ENCODE measurements at regions not wholly inside any gene's neighbourhood (a gene's known extent, or its start where the extent isn't known, plus 50 kb on each side); places are given as distances from the start of the nearest gene placed in this dataset.
A peak's percentile ranks its signal among the peaks of the same experiment; 100 is the strongest.

DNA sequence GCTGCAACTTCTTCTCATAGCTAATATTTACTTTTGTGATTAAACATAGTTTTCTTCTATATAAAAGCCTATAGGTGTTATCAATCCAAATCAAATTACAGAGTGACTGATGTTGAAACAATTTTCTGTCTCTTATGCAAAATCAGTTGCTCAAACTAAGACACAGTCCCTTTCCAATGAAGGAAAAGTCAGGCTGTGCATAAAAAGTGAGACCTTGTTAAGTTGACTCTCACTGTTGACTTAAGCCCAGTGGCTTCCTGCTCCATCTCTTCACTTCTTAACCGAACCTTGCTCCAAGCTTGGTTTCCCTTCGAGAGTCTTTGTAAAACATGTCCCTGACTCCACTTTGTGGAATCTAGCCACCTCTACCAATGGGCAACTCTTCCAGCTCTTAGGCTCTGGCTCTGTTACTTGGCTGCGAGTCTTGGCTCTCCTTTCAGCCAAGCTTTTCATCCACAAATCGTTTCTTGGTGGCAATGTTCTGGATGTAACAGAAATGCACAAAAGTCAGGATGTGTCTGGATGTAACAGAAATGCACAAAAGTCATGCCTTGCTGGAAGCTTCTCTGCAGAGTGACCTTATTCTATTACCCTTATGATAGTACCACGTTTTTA lies 118.9 kb downstream of the LIG4 start:
- Mint-ChIP-seq H3K27me3 (ENCODE audit: low read depth) (peaks cover 16% of the 10 kb centered on the region), H3K36me3 (ENCODE audit: low read depth) (no peaks in the 10 kb centered on the region)

DNA sequence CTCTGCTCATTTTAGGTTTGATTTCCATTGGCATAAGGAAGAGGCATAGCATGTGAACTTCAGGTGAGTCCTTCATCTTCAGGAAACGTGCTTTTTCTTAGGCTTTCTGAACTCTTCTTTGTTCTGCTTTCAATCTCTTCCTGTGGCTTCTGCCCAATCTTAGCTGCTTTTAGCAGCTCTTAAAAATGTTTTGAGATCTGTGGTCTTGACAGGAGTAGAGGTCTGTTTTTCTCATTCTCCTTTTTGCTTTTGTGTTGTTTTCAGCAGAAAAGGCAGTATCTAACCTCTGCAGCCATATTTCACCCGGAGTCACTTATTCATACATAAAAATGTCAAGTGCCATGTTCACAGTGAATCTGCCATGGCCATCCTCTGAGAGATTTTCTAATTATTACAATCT lies 120.3 kb downstream of the LIG4 start:
- no peaks in the 10 kb centered on the region for H3K4me1 Mint-ChIP-seq (ENCODE audit: low read depth)
- DNase-seq (ENCODE audit: low spot score), result no peak

More for the DNA sequence above, 118.9 kb downstream of the LIG4 start:
- H3K4me1 Mint-ChIP-seq (ENCODE audit: low read depth), result no peaks in the 10 kb centered on the region
- H3K27ac Mint-ChIP-seq (ENCODE audit: unreplicated experiment), result no peak overlapping the region
- no peak for DNase-seq (ENCODE audit: low spot score)
- no peaks in the 10 kb centered on the region for H3K9me3 Mint-ChIP-seq (ENCODE audit: low read depth)
- TF ChIP-seq, protein P1, sequence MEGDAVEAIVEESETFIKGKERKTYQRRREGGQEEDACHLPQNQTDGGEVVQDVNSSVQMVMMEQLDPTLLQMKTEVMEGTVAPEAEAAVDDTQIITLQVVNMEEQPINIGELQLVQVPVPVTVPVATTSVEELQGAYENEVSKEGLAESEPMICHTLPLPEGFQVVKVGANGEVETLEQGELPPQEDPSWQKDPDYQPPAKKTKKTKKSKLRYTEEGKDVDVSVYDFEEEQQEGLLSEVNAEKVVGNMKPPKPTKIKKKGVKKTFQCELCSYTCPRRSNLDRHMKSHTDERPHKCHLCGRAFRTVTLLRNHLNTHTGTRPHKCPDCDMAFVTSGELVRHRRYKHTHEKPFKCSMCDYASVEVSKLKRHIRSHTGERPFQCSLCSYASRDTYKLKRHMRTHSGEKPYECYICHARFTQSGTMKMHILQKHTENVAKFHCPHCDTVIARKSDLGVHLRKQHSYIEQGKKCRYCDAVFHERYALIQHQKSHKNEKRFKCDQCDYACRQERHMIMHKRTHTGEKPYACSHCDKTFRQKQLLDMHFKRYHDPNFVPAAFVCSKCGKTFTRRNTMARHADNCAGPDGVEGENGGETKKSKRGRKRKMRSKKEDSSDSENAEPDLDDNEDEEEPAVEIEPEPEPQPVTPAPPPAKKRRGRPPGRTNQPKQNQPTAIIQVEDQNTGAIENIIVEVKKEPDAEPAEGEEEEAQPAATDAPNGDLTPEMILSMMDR (IDR thresholded peaks at IDR 0.05), result no peak
- H3K4me3 Mint-ChIP-seq (ENCODE audit: unreplicated experiment), result no peak overlapping the region

DNA sequence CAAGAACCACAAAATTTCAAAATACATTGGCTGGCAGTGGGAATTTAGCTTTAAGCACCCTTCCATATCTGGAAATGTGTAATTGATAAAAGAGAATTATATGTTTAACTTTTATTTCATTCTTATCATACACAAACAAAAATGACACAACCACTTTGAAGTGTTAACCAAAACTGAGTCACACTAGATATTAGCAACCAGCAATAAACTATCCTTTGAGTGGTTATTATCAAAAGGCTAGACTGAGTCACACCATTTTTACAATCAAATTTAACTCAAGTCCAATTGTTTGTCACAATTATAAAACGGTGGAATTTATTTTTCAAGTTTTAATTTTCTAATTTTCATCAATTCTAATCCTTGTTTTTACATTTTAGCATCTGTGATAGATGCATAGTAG lies 121.7 kb downstream of the LIG4 start:
- Mint-ChIP-seq H3K36me3 (ENCODE audit: low read depth) (no peaks in the 10 kb centered on the region), H3K9me3 (ENCODE audit: low read depth) (no peaks in the 10 kb centered on the region), H3K4me1 (ENCODE audit: low read depth) (no peaks in the 10 kb centered on the region), H3K27me3 (ENCODE audit: low read depth) (peaks cover 26% of the 10 kb centered on the region), H3K4me3 (ENCODE audit: unreplicated experiment) (no peak overlapping the region), H3K27ac (ENCODE audit: unreplicated experiment) (no peak overlapping the region)
- no peak for DNase-seq (ENCODE audit: low spot score)
- TF ChIP-seq, protein P1 (IDR thresholded peaks at IDR 0.05), result no peak

More for the DNA sequence above, 120.3 kb downstream of the LIG4 start:
- TF ChIP-seq, protein P1 (IDR thresholded peaks at IDR 0.05), result no peak
- H3K36me3 Mint-ChIP-seq (ENCODE audit: low read depth), result no peaks in the 10 kb centered on the region
- H3K27me3 Mint-ChIP-seq (ENCODE audit: low read depth), result peaks cover 21% of the 10 kb centered on the region
- H3K4me3 Mint-ChIP-seq (ENCODE audit: unreplicated experiment), result no peak overlapping the region
- H3K27ac Mint-ChIP-seq (ENCODE audit: unreplicated experiment), result no peak overlapping the region
- H3K9me3 Mint-ChIP-seq (ENCODE audit: low read depth), result no peaks in the 10 kb centered on the region

DNA sequence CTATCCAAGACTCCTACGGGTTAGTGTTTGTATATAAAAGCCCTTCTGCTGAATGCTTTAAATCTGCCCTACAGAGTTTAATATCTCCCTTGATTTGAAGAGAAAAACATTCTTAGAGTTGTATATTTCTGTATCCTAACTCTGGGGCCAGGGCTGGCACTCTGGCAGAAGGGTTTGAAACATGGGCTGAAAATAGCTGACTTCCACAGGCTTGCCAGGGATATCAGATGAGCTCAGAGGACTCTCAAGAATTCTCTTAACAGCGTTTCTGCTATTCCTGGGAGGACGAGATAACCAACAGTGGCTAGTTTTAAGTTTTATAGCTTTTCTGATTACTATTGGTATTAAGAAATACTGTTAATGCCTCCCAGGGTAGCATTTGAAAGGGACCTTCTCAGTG lies 127.5 kb downstream of the LIG4 start:
- H3K4me3 Mint-ChIP-seq (ENCODE audit: unreplicated experiment), result no peak overlapping the region
- no peaks in the 10 kb centered on the region for H3K9me3 Mint-ChIP-seq (ENCODE audit: low read depth)
- H3K27me3 Mint-ChIP-seq (ENCODE audit: low read depth), result peaks cover 18% of the 10 kb centered on the region
- no peak for DNase-seq (ENCODE audit: low spot score)
- no peaks in the 10 kb centered on the region for H3K4me1 Mint-ChIP-seq (ENCODE audit: low read depth)
- no peak overlapping the region for H3K27ac Mint-ChIP-seq (ENCODE audit: unreplicated experiment)
- TF ChIP-seq, protein P1 (IDR thresholded peaks at IDR 0.05), result no peak
- H3K36me3 Mint-ChIP-seq (ENCODE audit: low read depth), result no peaks in the 10 kb centered on the region

DNA sequence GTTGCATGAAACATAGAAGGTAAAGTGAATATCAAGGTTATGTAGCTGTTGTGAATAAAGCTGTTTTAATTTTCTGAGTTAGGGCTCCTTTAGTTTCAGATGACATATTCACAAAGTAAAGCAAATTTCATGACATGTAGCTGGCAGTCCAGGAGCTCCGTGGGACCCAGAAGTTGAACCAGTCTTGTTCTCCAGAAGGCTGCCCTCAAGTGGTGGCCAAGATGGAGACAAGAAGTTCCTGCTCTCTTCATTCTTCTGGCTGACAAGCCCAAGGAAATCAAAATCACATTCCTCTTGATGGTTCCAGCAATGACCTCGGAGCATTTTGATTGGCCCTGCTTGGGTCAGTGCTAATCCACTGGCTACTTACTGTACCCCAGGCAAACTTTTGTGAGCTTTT lies 128.7 kb downstream of the LIG4 start:
- no peak for DNase-seq (ENCODE audit: low spot score)
- TF ChIP-seq, protein P1 (IDR thresholded peaks at IDR 0.05), result peak; percentile 36
- no peaks in the 10 kb centered on the region for H3K4me1 Mint-ChIP-seq (ENCODE audit: low read depth)
- H3K9me3 Mint-ChIP-seq (ENCODE audit: low read depth), result no peaks in the 10 kb centered on the region
- H3K27ac Mint-ChIP-seq (ENCODE audit: unreplicated experiment), result no peak overlapping the region
- H3K36me3 Mint-ChIP-seq (ENCODE audit: low read depth), result no peaks in the 10 kb centered on the region
- no peak overlapping the region for H3K4me3 Mint-ChIP-seq (ENCODE audit: unreplicated experiment)
- H3K27me3 Mint-ChIP-seq (ENCODE audit: low read depth), result peaks cover 18% of the 10 kb centered on the region

All from chondrocyte (in vitro differentiated cells).